GM19468 (cell line): ENCODE measurements at regions not wholly inside any gene's neighbourhood (a gene's known extent, or its start where the extent isn't known, plus 50 kb on each side); places are given as distances from the start of the nearest gene placed in this dataset.

ENCODE experiments used
- ATAC-seq: cut with Tn5 transposase; IDR thresholded peaks from one replicate; pipeline ENCODE4 v1.9.1; 2021; ENCODE audit warnings: mild to moderate bottlenecking, moderate library complexity, moderate number of reproducible peaks; ENCODE audit not compliant: unreplicated experiment; ENCODE audit errors: extremely low read depth

GRCh38 chr1:244248426-244248825, 197.3 kb downstream of the ZBTB18 start:
- ATAC-seq = no peak

GRCh38 chr1:244252211-244252610, 199.5 kb downstream of the ADSS2 start:
- no peak for ATAC-seq

- no peak for ATAC-seq
These were observed 197.2 kb downstream of the ADSS2 start for GRCh38 chr1:244254467-244254866.

- no peak for ATAC-seq
These were observed 196.2 kb downstream of the ADSS2 start for GRCh38 chr1:244255426-244255965.

GRCh38 chr1:244256086-244256676, 195.5 kb downstream of the ADSS2 start:
- ATAC-seq = no peak

GRCh38 chr1:244264163-244264562, 187.5 kb downstream of the ADSS2 start:
- ATAC-seq = no peak

GRCh38 chr1:244265507-244265906, 186.2 kb downstream of the ADSS2 start:
- ATAC-seq = no peak

GRCh38 chr1:244269169-244269568, 182.5 kb downstream of the ADSS2 start:
- no peak for ATAC-seq

- ATAC-seq = no peak
These were observed 180.7 kb downstream of the ADSS2 start for GRCh38 chr1:244271004-244271403.

- ATAC-seq = no peak
These were observed 179.9 kb downstream of the ADSS2 start for GRCh38 chr1:244271691-244272308.

GRCh38 chr1:244272471-244273261, 179.0 kb downstream of the ADSS2 start:
- ATAC-seq = no peak

- ATAC-seq = no peak
These were observed 178.4 kb downstream of the ADSS2 start for GRCh38 chr1:244273262-244273844.

GRCh38 chr1:244273845-244274619, 177.7 kb downstream of the ADSS2 start:
- ATAC-seq = no peak

- no peak for ATAC-seq
These were observed 175.1 kb downstream of the ADSS2 start for GRCh38 chr1:244276646-244277045.

- ATAC-seq = no peak
These were observed 171.5 kb downstream of the ADSS2 start for GRCh38 chr1:244280201-244280600.

- ATAC-seq = no peak
These were observed 170.8 kb downstream of the ADSS2 start for GRCh38 chr1:244280859-244281258.

- ATAC-seq = no peak
These were observed 167.9 kb downstream of the ADSS2 start for GRCh38 chr1:244283772-244284171.

GRCh38 chr1:244284641-244285156, 167.0 kb downstream of the ADSS2 start:
- no peak for ATAC-seq

- ATAC-seq = no peak
These were observed 165.4 kb downstream of the ADSS2 start for GRCh38 chr1:244286341-244286740.

GRCh38 chr1:244287726-244288125, 164.0 kb downstream of the ADSS2 start:
- no peak for ATAC-seq
